HG02840 (cell line): ENCODE measurements at regions not wholly inside any gene's neighbourhood (a gene's known extent, or its start where the extent isn't known, plus 50 kb on each side); places are given as distances from the start of the nearest gene placed in this dataset.
"Not testable (repeated sequence)": the region's sequence is repeated elsewhere in the genome, so short reads cannot be mapped to it uniquely, and the experiment has no call there.

Source experiments
- ATAC-seq: cut with Tn5 transposase; IDR thresholded peaks from one replicate; pipeline ENCODE4 v1.9.1; 2021; ENCODE audit warnings: mild to moderate bottlenecking, moderate library complexity, moderate number of reproducible peaks; ENCODE audit not compliant: unreplicated experiment, low FRiP score

DNA sequence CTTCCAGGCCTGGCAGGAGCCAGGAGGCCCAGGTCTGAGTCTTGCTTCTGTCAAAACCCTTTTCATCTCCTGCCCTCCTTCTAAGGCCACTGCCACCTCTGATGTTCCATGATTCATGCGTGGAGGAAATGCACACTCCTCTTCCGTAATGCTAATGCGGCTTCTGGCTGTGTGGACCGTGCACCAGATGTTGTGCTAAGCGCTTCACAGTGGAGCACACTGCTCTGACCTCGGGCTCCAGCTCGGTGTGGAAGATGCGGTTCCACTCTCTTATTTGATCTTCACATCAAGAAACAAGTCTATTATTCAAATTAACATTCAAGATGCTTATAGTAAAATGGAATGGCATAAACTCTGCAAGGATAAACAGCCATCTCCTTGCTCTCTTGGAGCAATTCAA lies 629.2 kb downstream of the UQCRFS1 start:
- no peak for ATAC-seq

DNA sequence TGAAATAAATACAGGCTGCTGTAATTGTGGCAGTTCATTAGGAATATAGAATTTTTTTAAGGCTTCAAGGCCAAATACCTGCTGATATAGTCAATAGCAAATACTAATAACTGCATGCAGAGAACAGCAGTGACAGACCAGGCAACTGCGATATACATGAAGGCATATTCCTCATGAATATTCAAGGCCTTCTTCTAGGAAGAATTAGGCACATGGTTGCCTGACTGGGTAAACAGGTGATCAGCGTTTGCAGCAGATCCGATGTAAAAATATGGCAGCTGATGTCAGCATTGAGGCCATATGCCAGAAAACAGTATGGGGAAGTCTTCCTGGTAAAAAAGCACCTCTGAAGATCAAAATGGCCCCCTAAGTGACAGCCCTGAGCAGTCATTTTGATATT lies 629.7 kb downstream of the UQCRFS1 start:
- no peak for ATAC-seq

DNA sequence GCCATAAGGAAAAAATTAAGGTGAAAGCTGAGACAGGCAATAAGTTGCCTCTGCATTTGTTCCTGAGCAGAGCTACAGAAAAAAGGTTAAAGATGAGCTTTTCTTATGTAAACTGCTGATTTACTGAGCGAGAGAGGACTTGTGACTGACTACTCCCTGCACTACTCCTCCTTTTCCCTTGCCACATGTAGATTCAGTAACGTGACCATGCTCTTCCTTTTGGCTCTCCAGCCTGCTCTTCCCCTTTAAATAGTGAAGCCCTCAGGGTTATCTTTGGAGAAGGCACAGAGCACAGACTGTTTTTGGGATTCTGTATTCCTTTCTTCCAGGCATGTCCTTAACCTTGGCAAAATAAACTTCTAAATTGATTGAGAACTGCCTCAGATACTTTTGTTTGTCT lies 630.2 kb downstream of the UQCRFS1 start:
- no peak for ATAC-seq

DNA sequence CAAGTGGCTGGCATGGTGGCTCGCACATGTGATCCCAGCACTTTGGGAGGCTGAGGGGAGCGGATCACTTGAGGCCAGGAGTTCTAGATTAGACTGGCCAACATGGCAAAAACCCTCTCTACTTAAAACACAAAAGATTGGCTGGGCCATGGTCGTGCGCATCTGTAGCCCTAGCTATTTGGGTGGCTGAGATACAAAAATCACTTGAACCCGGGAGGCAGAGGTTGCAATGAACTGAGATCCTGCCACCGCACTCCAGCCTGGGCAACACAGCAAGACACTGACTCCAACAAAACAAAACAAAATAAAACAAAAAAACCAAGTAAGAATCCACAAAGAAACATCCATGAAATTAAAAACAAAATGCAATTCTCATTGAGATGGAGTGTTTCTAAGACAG lies 630.6 kb downstream of the UQCRFS1 start:
- ATAC-seq: no peak

DNA sequence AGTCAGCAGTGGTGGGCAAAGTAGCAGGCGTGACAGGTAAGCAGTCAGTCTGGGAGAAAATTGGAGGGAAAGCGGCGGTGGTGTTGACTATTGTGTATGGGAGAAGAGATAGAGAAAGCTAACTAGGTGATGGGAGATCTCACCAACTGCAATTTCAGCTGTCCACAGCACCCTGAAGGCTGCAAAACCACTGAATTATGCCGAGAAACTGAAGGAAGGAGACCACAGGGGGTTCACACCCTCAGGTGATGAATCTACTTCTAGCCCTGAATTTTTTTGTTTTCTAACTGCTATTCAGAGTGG lies 631.5 kb downstream of the UQCRFS1 start:
- ATAC-seq: no peak

DNA sequence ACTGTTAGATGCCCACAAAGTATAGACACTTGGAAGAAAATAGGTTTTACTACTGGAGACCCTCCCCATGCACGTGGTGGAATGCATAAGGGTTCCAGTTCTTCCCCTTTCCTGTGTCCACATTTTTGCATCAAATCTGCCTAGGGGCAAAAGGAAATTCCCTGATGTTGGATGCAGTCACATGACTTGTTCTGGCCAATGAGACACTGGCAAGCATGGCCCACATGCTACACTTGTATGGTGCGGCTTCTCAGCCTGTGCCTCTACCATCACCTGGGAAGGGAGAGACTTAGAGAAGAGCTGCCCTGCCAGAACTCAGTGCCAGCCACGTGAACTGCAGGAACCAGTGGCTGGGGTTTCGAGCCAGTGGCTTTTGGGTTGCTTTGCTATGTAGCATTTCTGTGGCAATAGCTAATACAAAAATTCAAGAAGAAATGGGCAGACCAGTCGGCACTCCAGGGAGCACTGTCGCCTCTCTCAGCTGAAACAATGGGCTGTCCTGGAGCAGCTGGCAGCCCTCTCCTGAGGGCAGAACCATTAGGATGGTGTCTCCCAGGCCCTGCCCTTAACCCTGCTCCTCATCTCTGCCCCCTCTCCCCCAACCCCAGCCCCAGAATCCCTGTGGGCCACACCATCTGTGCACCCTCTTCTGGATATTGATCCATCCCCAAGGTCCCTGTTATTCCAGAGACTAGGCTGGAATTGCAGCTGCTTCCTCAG lies 634.0 kb downstream of the UQCRFS1 start:
- ATAC-seq: no peak

DNA sequence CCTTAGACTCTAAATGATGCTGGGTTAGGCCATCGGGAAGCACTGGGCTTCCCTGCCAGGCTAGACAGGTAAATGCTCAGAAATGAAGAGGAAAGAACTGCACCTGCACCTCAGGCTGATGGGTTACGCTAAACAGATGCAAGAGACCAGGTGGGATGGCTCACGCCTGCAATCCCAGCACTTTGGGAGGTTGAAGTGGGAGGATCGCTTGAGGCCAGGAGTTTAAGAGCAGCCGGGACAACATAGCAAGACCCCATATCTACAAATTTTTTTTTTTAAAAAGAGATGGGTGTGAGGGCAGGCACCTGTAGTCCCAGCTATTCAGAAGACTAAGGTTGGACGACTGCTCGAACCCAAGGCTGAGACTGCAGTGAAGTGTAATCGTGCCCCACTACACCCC lies 634.7 kb downstream of the UQCRFS1 start:
- no peak for ATAC-seq

DNA sequence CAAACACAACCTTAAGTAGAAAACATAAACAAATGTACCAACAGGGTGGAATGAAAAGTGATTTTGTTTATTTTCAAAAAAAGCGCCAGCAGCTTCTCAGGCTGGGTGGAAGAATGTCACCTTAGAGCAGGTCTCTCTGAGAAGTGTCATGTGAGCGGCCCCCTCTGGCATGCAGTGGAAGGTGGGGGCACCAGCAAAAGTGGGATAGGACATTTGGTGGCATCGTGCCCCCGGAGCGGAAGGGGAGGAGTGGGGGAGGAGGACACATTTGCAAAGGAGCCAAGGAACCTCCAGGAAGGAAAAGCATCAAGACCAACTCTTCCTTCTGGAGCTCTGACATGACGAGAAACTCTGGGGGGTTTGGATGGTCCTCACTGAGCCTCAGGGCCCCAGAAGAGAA lies 635.3 kb downstream of the UQCRFS1 start:
- ATAC-seq: no peak

DNA sequence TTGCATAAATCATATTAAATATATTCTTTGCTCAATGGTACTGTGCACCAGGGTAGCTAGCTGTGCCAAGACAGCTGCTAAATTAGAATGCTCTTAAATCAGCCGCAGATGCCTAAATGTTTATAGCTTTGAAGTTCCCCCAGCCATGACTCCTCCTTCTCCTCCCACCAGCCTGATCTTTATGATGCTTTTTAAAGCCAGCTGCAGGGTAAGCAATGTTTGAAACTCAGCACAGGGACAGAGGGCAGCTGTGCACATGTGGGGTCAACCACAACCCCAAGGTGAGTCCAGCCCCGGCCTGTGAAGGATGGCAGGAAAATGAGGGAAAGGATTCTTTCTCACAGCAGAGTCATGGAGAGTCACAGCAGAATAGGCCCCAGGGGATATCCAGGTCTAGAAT lies 635.7 kb downstream of the UQCRFS1 start:
- no peak for ATAC-seq

DNA sequence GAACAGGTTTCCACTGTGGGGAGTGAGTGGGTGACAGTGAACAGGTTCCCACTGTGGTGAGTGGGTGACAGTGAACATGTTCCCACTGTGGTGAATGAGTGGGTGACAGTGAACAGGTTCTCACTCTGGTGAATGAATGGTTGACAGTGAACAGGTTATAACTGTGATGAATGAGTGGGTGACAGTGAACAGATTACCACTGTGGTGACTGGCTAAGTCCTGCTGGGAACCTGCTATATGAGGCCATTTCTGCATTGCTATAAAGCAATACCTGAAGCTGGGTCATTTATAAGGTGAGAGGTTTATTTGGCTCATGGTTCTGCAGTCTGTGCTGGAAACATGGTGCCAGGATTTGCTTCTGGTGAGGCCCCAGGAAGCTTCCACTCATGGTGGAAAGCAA lies 637.1 kb downstream of the UQCRFS1 start:
- ATAC-seq: no peak

DNA sequence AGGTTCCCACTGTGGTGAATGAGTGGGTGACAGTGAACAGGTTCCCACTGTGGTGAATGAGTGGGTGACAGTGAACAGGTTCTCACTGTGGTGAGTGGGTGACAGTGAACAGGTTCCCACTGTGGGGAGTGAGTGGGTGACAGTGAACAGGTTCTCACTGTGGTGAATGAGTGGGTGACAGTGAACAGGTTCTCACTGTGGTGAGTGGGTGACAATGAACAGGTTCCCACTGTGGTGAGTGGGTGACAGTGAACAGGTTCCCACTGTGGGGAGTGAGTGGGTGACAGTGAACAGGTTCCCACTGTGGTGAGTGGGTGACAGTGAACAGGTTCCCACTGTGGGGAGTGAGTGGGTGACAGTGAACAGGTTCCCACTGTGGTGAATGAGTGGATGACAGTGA lies 637.6 kb downstream of the UQCRFS1 start:
- not testable (repeated sequence) for ATAC-seq

DNA sequence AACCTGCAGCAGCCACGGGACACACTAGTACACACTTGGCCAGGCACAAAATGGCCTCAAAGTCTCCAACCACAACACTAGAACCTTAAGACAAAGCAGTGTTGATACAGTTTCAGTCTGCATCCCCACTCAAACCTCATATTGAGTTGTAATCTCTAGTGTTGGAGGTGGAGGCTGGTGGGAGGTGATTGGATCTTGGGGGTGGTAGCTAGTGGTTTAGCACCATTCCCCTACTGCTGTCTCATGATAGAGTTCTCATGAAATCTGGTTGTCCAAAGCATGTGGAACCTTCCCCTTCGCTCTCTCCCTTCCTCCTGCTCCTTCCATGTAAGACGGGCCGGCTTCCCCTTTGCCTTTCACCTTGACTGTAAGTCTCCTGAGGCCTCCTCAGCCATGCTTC lies 638.7 kb downstream of the UQCRFS1 start:
- ATAC-seq: no peak

DNA sequence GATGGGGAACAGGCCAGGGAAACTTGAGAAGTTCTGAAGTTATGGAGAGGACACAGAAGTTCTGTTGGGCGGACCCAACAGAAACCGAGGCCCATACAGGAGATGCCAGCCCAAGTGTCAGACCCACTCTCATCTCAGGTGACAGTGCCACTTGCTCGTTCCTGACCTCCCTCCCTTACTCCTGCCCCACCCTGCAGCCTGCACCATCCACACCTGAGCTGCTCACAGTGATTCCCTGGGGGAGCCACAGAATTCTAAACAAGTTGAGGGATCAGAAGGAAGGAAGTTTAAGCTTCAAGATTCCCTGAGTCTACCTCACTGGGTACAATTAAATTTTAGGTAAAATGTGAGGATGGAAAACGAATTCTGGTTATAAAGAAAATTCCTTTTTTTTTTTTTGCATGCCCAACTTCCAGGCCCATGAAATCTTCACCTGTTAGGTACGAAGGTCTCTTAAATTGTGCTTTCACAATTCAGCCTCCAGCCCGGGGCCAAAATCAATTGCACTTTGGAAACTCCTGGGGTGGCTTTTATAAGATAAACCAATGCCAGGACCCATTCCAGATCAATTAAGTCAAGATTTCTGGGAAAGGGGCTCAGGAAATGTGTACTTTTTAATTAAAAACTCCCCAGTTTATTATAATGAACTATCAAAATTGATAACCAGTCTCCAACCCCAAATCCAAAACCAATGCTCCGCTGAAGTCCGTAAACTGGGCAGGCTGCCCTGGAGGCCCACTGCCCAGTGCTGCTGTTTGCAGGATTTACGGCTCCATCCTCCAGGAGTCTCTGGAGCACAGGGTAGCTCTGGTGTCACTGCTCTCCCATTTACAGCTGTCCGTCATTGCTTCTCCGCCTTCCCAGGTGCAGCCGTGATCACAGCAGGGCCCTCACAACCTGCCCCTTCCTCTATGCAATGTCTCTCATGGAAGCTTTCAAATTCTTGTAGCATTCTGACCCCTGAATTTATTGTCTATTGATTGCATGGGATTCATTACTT lies 643.5 kb downstream of the UQCRFS1 start:
- ATAC-seq: no peak

DNA sequence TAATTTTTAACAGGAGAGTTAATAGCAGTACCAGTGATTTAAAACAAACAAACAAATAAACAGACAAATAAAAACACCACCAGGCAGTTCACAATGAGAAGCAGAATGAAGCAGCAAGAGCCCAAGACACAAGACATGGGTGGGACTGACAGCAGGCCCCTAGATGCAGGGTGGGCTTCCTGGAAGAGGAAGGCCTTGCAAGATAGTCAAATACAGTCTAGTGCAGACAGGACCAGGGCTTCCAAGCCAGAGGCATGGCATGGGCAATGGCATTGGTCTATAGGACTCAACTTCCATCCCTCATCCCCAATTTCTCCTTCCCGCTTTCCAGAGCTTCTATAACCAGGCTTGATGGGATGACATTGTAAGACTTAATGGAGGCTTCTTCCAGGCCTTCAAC lies 645.1 kb downstream of the UQCRFS1 start:
- ATAC-seq: no peak

DNA sequence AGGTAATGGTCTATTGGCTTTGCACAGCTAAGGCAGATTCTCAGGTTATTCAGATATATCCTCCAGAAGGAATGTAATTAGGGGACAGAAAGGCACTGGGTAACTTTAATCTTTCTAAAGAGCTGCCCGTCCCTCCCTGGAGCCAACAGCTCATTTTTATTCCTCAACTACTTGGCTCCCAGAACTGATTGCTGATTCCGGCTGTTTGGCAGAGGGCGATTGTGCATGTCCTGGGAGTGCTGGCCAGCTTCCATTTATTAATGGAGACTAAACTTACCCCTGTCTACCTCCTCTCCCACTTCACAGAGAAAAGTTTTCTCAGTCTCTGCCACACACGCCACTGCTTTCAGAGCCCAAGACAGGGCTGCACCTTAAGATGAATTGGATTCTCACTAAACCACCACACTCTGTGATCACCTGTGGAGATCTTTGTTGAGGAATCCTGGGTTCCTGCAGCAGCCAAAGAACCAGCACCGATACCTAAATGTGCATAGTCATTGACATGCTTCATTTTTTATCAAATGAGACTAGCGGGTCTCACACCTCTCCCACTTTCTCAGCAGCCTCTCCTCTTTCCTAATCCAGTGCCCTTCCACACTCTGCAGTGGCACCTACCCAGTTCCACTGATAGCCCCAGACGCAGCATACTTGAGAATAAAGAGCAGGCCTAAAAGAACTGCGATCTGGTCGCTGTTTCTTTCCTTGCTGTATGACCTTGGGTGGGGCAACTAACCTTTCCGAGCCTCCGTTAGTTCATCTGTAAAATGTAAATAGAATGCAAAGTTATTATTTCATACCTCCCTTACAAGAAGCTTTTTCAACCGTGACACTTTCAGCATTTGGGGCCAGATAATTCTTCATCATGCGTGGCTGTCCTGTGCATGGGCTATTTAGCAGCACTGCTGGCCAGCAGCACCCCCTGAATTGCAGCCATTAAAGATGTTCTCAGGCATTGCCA lies 648.7 kb downstream of the UQCRFS1 start:
- no peak for ATAC-seq

DNA sequence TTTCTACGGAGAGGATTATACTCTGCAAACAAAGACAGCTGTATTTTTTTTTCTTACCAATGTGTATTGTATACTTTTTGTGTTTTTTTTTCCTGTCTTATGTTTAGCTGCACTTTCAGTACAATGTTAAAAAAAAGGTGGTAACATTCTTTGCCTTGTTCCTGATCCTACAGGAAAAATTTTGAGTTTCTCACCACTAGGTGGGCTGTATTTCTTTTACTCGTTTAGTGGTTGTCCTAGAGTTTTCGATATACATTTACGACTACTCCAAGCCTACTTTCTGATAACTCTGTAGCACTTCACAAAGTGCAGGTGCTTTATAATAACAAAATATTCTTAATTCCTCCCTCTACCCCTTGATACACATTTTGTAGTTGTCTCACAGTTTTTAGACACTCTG lies 652.2 kb downstream of the UQCRFS1 start:
- ATAC-seq: no peak

DNA sequence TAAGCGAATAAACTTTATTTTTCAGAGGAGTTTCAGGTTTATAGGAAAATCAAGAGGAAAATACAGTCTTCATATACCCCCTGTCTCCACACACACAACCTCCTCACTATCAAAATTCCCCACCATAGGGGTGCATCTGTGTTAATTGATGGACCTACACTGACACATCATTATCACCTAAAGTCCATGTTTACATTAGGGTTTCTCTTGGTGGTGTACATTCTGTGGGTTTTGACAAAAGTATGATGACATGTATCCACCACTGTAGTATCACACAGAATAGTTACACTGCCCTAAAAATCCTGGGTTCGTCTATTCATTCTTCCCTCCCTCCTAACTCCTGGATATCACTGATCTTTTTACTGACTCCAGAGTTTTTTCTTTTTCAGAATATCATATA lies 654.2 kb downstream of the UQCRFS1 start:
- no peak for ATAC-seq

DNA sequence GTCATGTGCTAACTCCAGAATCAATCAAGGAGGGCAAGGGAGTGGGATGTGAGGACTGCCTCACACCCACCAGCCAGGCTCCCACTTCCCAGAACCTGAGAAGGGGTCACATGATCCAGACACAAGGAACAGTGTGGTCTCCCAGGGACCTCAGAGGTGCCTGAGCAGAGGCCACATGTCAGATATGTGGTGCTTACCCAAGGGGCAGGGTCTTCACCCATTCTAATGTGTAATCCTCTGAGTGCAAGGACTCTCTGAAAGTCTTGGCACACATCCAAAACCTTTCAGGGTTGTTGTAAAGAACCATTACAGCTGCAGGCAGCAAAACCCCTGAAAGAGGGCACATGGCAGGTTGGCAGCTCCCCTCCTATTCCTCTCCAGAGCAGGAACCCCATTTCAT lies 656.6 kb downstream of the UQCRFS1 start:
- no peak for ATAC-seq

DNA sequence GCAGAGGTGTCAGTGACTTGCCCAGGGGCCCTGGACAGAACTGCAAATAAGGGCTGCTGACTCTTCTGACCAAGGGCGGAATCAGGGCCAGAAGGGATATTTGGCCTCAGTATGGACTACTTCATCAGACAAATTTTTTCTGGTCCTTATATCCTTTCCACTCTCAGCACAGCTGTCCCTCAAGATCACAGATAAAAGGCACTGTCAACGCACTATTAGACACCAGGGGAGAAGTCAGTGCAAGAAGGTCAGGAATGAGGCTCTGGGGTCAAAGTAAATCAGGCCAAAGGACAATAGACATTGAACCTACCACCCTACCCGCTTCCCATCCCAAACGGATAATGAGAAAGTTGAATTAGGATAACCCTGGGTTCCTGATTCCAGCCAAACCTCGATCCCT lies 657.6 kb downstream of the UQCRFS1 start:
- no peak for ATAC-seq

DNA sequence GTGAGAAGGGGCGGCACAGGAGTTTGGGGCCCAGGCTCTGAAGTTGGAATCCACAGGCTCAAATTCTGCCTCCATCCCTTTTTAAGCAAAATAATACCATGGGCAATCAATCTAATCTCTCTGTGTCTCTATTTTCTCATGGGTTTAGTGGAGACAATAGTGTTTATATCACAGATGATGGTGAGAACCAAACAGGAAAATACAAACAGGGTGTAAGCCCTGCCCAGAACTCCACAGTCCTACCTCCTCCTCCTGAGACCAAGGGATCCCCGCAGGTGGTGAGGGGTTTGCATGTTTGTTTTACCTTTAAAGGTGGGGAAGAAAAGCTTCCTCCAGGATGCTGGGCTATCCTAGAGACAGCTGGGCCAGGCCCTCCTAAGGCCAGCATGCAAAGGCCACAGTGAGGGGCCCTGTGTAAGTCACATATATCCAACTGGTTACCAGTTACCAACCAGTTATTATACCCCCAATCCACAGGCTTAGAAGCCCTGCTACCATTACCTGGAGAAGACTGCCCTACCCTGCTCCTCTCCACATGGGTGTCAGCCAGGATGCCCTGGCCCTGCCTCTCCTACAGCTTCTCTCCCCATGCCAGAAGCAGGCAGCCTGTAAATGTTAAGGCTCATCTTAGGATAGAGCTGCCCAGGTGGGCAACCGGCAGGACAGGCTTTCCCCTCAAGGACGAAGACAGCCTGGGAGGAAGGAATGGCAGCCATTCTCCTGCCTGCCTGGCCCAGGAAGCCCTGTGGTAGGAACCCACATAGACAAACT lies 658.4 kb downstream of the UQCRFS1 start:
- ATAC-seq: no peak
